GM18858 (cell line): ENCODE measurements at regions not wholly inside any gene's neighbourhood (a gene's known extent, or its start where the extent isn't known, plus 50 kb on each side); places are given as distances from the start of the nearest gene placed in this dataset.

Experiments
- ATAC-seq: cut with Tn5 transposase; IDR thresholded peaks from one replicate; pipeline ENCODE4 v1.9.1; 2021; ENCODE audit not compliant: unreplicated experiment

GRCh38 chr14:97878206-97878605 lies 1081.0 kb downstream of the VRK1 start:
- no peak for ATAC-seq

GRCh38 chr14:97878727-97879126 lies 1081.5 kb downstream of the VRK1 start:
- no peak for ATAC-seq

- ATAC-seq = no peak
Measured at GRCh38 chr14:97887690-97888089, 1090.5 kb downstream of the VRK1 start.

GRCh38 chr14:97888331-97888730 lies 1091.1 kb downstream of the VRK1 start:
- ATAC-seq = no peak

- ATAC-seq = no peak
Measured at GRCh38 chr14:97891515-97891914, 1094.3 kb downstream of the VRK1 start.

GRCh38 chr14:97894552-97894951 lies 1097.4 kb downstream of the VRK1 start:
- no peak for ATAC-seq

GRCh38 chr14:97900196-97900854 lies 1103.1 kb downstream of the VRK1 start:
- no peak for ATAC-seq

GRCh38 chr14:97902630-97903029 lies 1105.4 kb downstream of the VRK1 start:
- no peak for ATAC-seq

GRCh38 chr14:97903821-97904220 lies 1106.6 kb downstream of the VRK1 start:
- ATAC-seq = no peak

- no peak for ATAC-seq
Measured at GRCh38 chr14:97912217-97912616, 1115.0 kb downstream of the VRK1 start.

GRCh38 chr14:97916100-97916499 lies 1118.9 kb downstream of the VRK1 start:
- ATAC-seq = no peak

GRCh38 chr14:97916669-97917568 lies 1119.7 kb downstream of the VRK1 start:
- no peak for ATAC-seq

GRCh38 chr14:97920201-97920600 lies 1123.0 kb downstream of the VRK1 start:
- no peak for ATAC-seq

- no peak for ATAC-seq
Measured at GRCh38 chr14:97921296-97921695, 1124.1 kb downstream of the VRK1 start.

- no peak for ATAC-seq
Measured at GRCh38 chr14:97924922-97925613, 1127.9 kb downstream of the VRK1 start.

GRCh38 chr14:97930166-97930565 lies 1133.0 kb downstream of the VRK1 start:
- no peak for ATAC-seq

- ATAC-seq = no peak
Measured at GRCh38 chr14:97931273-97931672, 1134.1 kb downstream of the VRK1 start.

GRCh38 chr14:97942921-97943320 lies 1145.7 kb downstream of the VRK1 start:
- no peak for ATAC-seq

- no peak for ATAC-seq
Measured at GRCh38 chr14:97943619-97944018, 1146.4 kb downstream of the VRK1 start.

- no peak for ATAC-seq
Measured at GRCh38 chr14:97944380-97944779, 1147.2 kb downstream of the VRK1 start.

- ATAC-seq = no peak
Measured at GRCh38 chr14:97945631-97946030, 1148.4 kb downstream of the VRK1 start.

- no peak for ATAC-seq
Measured at GRCh38 chr14:97946240-97946639, 1149.1 kb downstream of the VRK1 start.
